ENCODE measurements at regions not wholly inside any gene's neighbourhood (a gene's known extent, or its start where the extent isn't known, plus 50 kb on each side); places are given as distances from the start of the nearest gene placed in this dataset.

GRCh38 chr7:153930696-153931095 is 121.5 kb upstream of the DPP6 start:
- no peak for TF ChIP-seq CTCF (IDR thresholded peaks at IDR 0.05; ENCODE audit: poor library complexity, severe bottlenecking)
- TF ChIP-seq TAF1 (IDR thresholded peaks at IDR 0.05; ENCODE audit: low read depth): no peak
- TF ChIP-seq REST (IDR thresholded peaks at IDR 0.05; ENCODE audit: borderline replicate concordance): no peak
- TF ChIP-seq MXI1 (conservative IDR thresholded peaks at IDR 0.05; ENCODE audit: poor library complexity, severe bottlenecking): no peak
- TF ChIP-seq EP300 (conservative IDR thresholded peaks at IDR 0.05; ENCODE audit: poor library complexity, severe bottlenecking): no peak
- TF ChIP-seq POLR2AphosphoS5 (IDR thresholded peaks at IDR 0.05): no peak
- TF ChIP-seq EZH2 (IDR thresholded peaks at IDR 0.05; ENCODE audit: borderline replicate concordance, insufficient read depth, low read length, poor library complexity, severe bottlenecking): no peak
